Mammary epithelial cell (primary cell): ENCODE measurements at regions not wholly inside any gene's neighbourhood (a gene's known extent, or its start where the extent isn't known, plus 50 kb on each side); places are given as distances from the start of the nearest gene placed in this dataset.

ENCODE experiments used
- CTCF ChIP-seq, 2 donors: IDR thresholded peaks in 1 of 2; conservative IDR thresholded peaks in 1 of 2; 2 replicates each; pipeline ENCODE4 v1.5.1; 2011 to 2012; ENCODE audit warnings: inconsistent platforms in 2 of 2, low read length in 2 of 2, mild to moderate bottlenecking in 2 of 2, control low read depth in 1 of 2, low read depth in 1 of 2; ENCODE audit not compliant: insufficient read depth in 1 of 2; ENCODE audit errors: extremely low read depth in 1 of 2
- EZH2 ChIP-seq: IDR thresholded peaks from 2 replicates; pipeline ENCODE4 v1.6.1; 2012; ENCODE audit warnings: low read length, inconsistent platforms, borderline replicate concordance

DNA sequence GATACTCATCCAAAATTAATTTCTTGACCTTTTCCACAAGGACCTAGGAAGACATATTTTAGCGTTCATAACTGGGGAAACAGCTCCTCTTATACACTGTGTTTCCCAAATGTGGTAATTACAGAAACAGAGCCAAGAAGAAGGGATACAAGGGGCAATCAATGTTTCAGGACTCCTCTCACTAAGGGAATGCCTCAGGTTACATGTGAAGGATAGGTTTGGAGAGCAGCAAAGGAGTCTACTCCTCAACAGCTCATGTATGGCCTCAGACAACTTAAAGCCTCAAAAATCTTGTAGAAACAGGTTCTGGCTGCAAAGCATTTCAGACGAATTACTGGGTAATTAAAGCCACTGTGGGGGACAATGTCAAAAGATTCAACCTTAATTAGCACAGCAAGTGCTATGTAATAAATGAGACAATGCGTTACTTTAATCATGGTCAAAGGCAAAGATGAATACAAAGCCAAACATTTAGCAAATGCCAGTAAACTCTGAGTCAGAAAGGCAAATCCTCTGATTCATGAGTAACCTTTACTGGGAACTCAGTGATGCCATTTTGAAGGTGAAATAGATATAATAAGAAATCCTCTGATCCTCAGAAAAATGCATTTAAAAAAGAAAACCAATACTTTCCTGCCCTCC, 1111.2 kb downstream of the TUSC7 start:
- no peak for TF ChIP-seq CTCF (conservative IDR thresholded peaks at IDR 0.05 in 1 of 2, IDR thresholded peaks at IDR 0.05 in 1 of 2; ENCODE audit: extremely low read depth in 1 of 2, insufficient read depth in 1 of 2, low read depth in 1 of 2, low read length in 2 of 2)
- TF ChIP-seq EZH2 = no peak
